PC-9 (cell line): ENCODE measurements at regions not wholly inside any gene's neighbourhood (a gene's known extent, or its start where the extent isn't known, plus 50 kb on each side); places are given as distances from the start of the nearest gene placed in this dataset.

Experiments
- EZH2 ChIP-seq: fragments of 200-600 bp; sonication (generic); IDR thresholded peaks from 2 replicates; pipeline ENCODE4 v1.8.0; 2017; ENCODE audit warnings: antibody characterized with exemption, low read depth
- TF ChIP-seq, protein P1 (sequence below): fragments of 200-600 bp; sonication (generic); conservative IDR thresholded peaks from 2 replicates; pipeline ENCODE4 v1.6.1; 2017; ENCODE audit warnings: mixed run types, antibody characterized with exemption, mild to moderate bottlenecking, moderate library complexity

DNA sequence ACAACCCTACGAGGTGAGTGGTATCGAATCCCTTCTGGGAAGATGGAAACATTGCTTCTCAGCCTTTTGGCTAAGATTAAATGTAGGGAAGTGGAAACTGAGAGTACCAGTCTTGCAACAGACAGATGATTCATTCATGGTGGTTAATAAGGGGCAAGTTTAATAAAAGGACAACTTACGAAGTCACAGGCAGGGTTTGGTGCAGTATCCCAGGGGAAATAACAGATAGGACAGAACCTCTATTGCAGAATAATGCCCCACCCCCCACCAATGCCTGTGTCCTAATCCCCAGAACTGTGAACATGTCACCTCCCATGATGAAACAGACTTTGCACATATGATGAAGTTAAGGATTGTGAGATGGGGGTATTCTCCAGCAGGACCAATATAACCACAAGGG lies 212.5 kb downstream of the TBX5 start:
- TF ChIP-seq, protein P1, sequence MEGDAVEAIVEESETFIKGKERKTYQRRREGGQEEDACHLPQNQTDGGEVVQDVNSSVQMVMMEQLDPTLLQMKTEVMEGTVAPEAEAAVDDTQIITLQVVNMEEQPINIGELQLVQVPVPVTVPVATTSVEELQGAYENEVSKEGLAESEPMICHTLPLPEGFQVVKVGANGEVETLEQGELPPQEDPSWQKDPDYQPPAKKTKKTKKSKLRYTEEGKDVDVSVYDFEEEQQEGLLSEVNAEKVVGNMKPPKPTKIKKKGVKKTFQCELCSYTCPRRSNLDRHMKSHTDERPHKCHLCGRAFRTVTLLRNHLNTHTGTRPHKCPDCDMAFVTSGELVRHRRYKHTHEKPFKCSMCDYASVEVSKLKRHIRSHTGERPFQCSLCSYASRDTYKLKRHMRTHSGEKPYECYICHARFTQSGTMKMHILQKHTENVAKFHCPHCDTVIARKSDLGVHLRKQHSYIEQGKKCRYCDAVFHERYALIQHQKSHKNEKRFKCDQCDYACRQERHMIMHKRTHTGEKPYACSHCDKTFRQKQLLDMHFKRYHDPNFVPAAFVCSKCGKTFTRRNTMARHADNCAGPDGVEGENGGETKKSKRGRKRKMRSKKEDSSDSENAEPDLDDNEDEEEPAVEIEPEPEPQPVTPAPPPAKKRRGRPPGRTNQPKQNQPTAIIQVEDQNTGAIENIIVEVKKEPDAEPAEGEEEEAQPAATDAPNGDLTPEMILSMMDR, result no peak
- no peak for TF ChIP-seq EZH2
